ENCODE measurements at regions not wholly inside any gene's neighbourhood (a gene's known extent, or its start where the extent isn't known, plus 50 kb on each side); places are given as distances from the start of the nearest gene placed in this dataset.
A peak's percentile ranks its signal among the peaks of the same experiment; 100 is the strongest.

- Histone ChIP-seq H4K20me1 (ENCODE audit: insufficient read depth, low read length) (no peaks in the 10 kb centered on the region), H3K27me3 (ENCODE audit: insufficient read depth, low read length) (no peaks in the 10 kb centered on the region), H2AFZ (ENCODE audit: low read depth, low read length) (no peak overlapping the region), H3K9me3 (ENCODE audit: insufficient read depth, low read depth, low read length) (no peaks in the 10 kb centered on the region), H3K9ac (ENCODE audit: low read length) (no peak overlapping the region), H3K79me2 (ENCODE audit: insufficient read depth, low read length) (no peaks in the 10 kb centered on the region), H3K4me3 (ENCODE audit: insufficient read depth, low read depth, low read length) (no peak overlapping the region), H3K36me3 (ENCODE audit: insufficient read depth, low read length) (no peaks in the 10 kb centered on the region), H3K4me1 (ENCODE audit: insufficient read depth, low read length) (no peaks in the 10 kb centered on the region), H3K4me2 (ENCODE audit: low read length) (no peak overlapping the region), H3K27ac (ENCODE audit: low read depth, low read length) (no peak overlapping the region)
- peak; percentile 32 for DNase-seq (ENCODE audit: low read depth)
- peak; percentile 87 for FAIRE-seq
- Mint-ChIP-seq H3K4me1 (ENCODE audit: low read depth, unreplicated experiment) (peaks cover 23% of the 10 kb centered on the region), H3K9me3 (ENCODE audit: unreplicated experiment) (peaks cover 4% of the 10 kb centered on the region), H3K4me3 (ENCODE audit: unreplicated experiment) (no peak overlapping the region), H3K27me3 (ENCODE audit: low read depth, unreplicated experiment) (no peaks in the 10 kb centered on the region), H3K36me3 (ENCODE audit: low read depth, unreplicated experiment) (no peaks in the 10 kb centered on the region), H3K27ac (ENCODE audit: unreplicated experiment) (no peak overlapping the region)
- TF ChIP-seq EZH2 (IDR thresholded peaks at IDR 0.05; ENCODE audit: insufficient read depth, low read length), result no peak
- no peak for TF ChIP-seq CTCF (IDR thresholded peaks at IDR 0.05; ENCODE audit: insufficient read depth, low read depth, low read length)
These were observed 109.3 kb upstream of the MME start for GRCh38 chr3:154970797-154971196.

- peaks cover 23% of the 10 kb centered on the region for H3K4me1 Mint-ChIP-seq (ENCODE audit: low read depth, unreplicated experiment)
- no peaks in the 10 kb centered on the region for H3K79me2 ChIP-seq (ENCODE audit: insufficient read depth, low read length)
- H3K4me3 ChIP-seq (ENCODE audit: insufficient read depth, low read depth, low read length), result no peak overlapping the region
- H3K4me3 Mint-ChIP-seq (ENCODE audit: unreplicated experiment), result no peak overlapping the region
- H3K27me3 ChIP-seq (ENCODE audit: insufficient read depth, low read length), result no peaks in the 10 kb centered on the region
- no peaks in the 10 kb centered on the region for H3K36me3 Mint-ChIP-seq (ENCODE audit: low read depth, unreplicated experiment)
- no peaks in the 10 kb centered on the region for H3K4me1 ChIP-seq (ENCODE audit: insufficient read depth, low read length)
- H4K20me1 ChIP-seq (ENCODE audit: insufficient read depth, low read length), result no peaks in the 10 kb centered on the region
- no peak overlapping the region for H3K9ac ChIP-seq (ENCODE audit: low read length)
- no peaks in the 10 kb centered on the region for H3K27me3 Mint-ChIP-seq (ENCODE audit: low read depth, unreplicated experiment)
- no peak overlapping the region for H3K4me2 ChIP-seq (ENCODE audit: low read length)
- H2AFZ ChIP-seq (ENCODE audit: low read depth, low read length), result no peak overlapping the region
- TF ChIP-seq EZH2 (IDR thresholded peaks at IDR 0.05; ENCODE audit: insufficient read depth, low read length), result no peak
- no peak for TF ChIP-seq CTCF (IDR thresholded peaks at IDR 0.05; ENCODE audit: insufficient read depth, low read depth, low read length)
- no peak overlapping the region for H3K27ac Mint-ChIP-seq (ENCODE audit: unreplicated experiment)
- H3K9me3 Mint-ChIP-seq (ENCODE audit: unreplicated experiment), result peaks cover 4% of the 10 kb centered on the region
- H3K36me3 ChIP-seq (ENCODE audit: insufficient read depth, low read length), result no peaks in the 10 kb centered on the region
- DNase-seq (ENCODE audit: low read depth) (no peak), FAIRE-seq (no peak)
- no peak overlapping the region for H3K27ac ChIP-seq (ENCODE audit: low read depth, low read length)
- no peaks in the 10 kb centered on the region for H3K9me3 ChIP-seq (ENCODE audit: insufficient read depth, low read depth, low read length)
These were observed 110.8 kb upstream of the MME start for GRCh38 chr3:154969366-154969765.

GRCh38 chr3:154967090-154967489 is 113.0 kb upstream of the MME start:
- Mint-ChIP-seq H3K36me3 (ENCODE audit: low read depth, unreplicated experiment) (no peaks in the 10 kb centered on the region), H3K9me3 (ENCODE audit: unreplicated experiment) (peaks cover 4% of the 10 kb centered on the region), H3K4me3 (ENCODE audit: unreplicated experiment) (no peak overlapping the region), H3K27ac (ENCODE audit: unreplicated experiment) (no peak overlapping the region), H3K27me3 (ENCODE audit: low read depth, unreplicated experiment) (no peaks in the 10 kb centered on the region), H3K4me1 (ENCODE audit: low read depth, unreplicated experiment) (peaks cover 8% of the 10 kb centered on the region)
- Histone ChIP-seq H3K27me3 (ENCODE audit: insufficient read depth, low read length) (no peaks in the 10 kb centered on the region), H2AFZ (ENCODE audit: low read depth, low read length) (no peak overlapping the region), H3K36me3 (ENCODE audit: insufficient read depth, low read length) (no peaks in the 10 kb centered on the region), H3K79me2 (ENCODE audit: insufficient read depth, low read length) (no peaks in the 10 kb centered on the region), H3K4me2 (ENCODE audit: low read length) (no peak overlapping the region), H3K27ac (ENCODE audit: low read depth, low read length) (no peak overlapping the region), H3K4me3 (ENCODE audit: insufficient read depth, low read depth, low read length) (no peak overlapping the region), H3K4me1 (ENCODE audit: insufficient read depth, low read length) (no peaks in the 10 kb centered on the region), H3K9me3 (ENCODE audit: insufficient read depth, low read depth, low read length) (no peaks in the 10 kb centered on the region), H3K9ac (ENCODE audit: low read length) (no peak overlapping the region), H4K20me1 (ENCODE audit: insufficient read depth, low read length) (no peaks in the 10 kb centered on the region)
- no peak for FAIRE-seq
- TF ChIP-seq EZH2 (IDR thresholded peaks at IDR 0.05; ENCODE audit: insufficient read depth, low read length) (no peak), CTCF (IDR thresholded peaks at IDR 0.05; ENCODE audit: insufficient read depth, low read depth, low read length) (no peak)
- peak; percentile 16 for DNase-seq (ENCODE audit: low read depth)

All from astrocyte (in vitro differentiated cells and primary cell).